GM12878 (cell line): ENCODE measurements at regions not wholly inside any gene's neighbourhood (a gene's known extent, or its start where the extent isn't known, plus 50 kb on each side); places are given as distances from the start of the nearest gene placed in this dataset.

ENCODE experiments used
- ATAC-seq: fragments of 200-7000 bp; cut with Tn5 transposase; 3 replicates; pipeline ENCODE4 v1.9.1; 2020; ENCODE audit warnings: mild to moderate bottlenecking, moderate library complexity
- BruUV-seq: library from RNA; stranded (reverse); fragments of 400-500 nt; replicated peaks from 2 replicates; lab custom pipeline; 2021; lab: Mats Ljungman, UMichigan
- CTCF ChIA-PET: fragments of 300-600 bp; sonication (Branson Sonifier 250); formaldehyde crosslinking; extraction: SDS; loops from one replicate; lab custom pipeline; 2021; ENCODE audit warnings: inconsistent platforms; lab: Yijun Ruan, JAX
- POLR2A ChIA-PET: fragments of 350-600 bp; formaldehyde crosslinking; extraction: SDS; loops from one replicate; lab custom pipeline; 2021; ENCODE audit warnings: inconsistent platforms; lab: Charles Lee
- RAD21 ChIA-PET: fragments of 300-600 bp; sonication (Branson Sonifier 250); formaldehyde crosslinking; loops from one replicate; lab custom pipeline; 2023; ENCODE audit warnings: antibody characterized with exemption; ENCODE audit not compliant: unreplicated experiment; lab: Charles Lee
- SMC1A ChIA-PET: fragments of 300-600 bp; sonication (Branson Sonifier 250); formaldehyde crosslinking; loops from one replicate; lab custom pipeline; 2023; ENCODE audit not compliant: unreplicated experiment, uncharacterized antibody; lab: Charles Lee
- DNase-seq: peaks from one replicate; pipeline ENCODE4 v3.0.0-alpha.2; 2011; ENCODE audit warnings: low read depth, low spot score
- FAIRE-seq: peaks from 3 replicates; lab custom pipeline; 2011; peaks lifted over from hg19 to GRCh38; lab: Jason Lieb, UNC
- H2AFZ ChIP-seq: 2 replicates; pipeline ENCODE4 v1.6.0; 2011; ENCODE audit warnings: low read depth, low read length, control low read depth; ENCODE audit not compliant: control insufficient read depth
- H3K27ac ChIP-seq: 2 replicates; pipeline ENCODE4 v1.5.1; 2011; ENCODE audit warnings: control low read depth; ENCODE audit not compliant: control insufficient read depth, insufficient read depth
- H3K27me3 ChIP-seq, 2 experiments: replicated peaks in 1 of 2; 2 replicates each; pipeline versions ENCODE4 v1.6.0 to v1.6.1; 2011; ENCODE audit warnings: low read length in 1 of 2; ENCODE audit not compliant: control insufficient read depth in 2 of 2, insufficient read depth in 2 of 2
- H3K36me3 ChIP-seq, 2 experiments: 2 replicates each; pipeline ENCODE4 v1.5.1; 2011; ENCODE audit warnings: low read length in 1 of 2; ENCODE audit not compliant: control insufficient read depth in 2 of 2, insufficient read depth in 2 of 2
- H3K4me1 ChIP-seq: 2 replicates; pipeline ENCODE4 v1.6.1; 2011; ENCODE audit warnings: mild to moderate bottlenecking, low read length, moderate library complexity, mixed read lengths; ENCODE audit not compliant: control insufficient read depth, insufficient read depth
- H3K4me2 ChIP-seq: 2 replicates; pipeline ENCODE4 v1.6.0; 2011; ENCODE audit warnings: control low read depth; ENCODE audit not compliant: control insufficient read depth, insufficient read depth
- H3K4me3 ChIP-seq: fragments of 200-600 bp; sonication (generic); 2 replicates; pipeline ENCODE4 v1.5.1; 2016
- H3K79me2 ChIP-seq: 2 replicates; pipeline ENCODE4 v1.6.0; 2011; ENCODE audit warnings: low read length; ENCODE audit not compliant: control insufficient read depth, insufficient read depth
- H3K9ac ChIP-seq: 2 replicates; pipeline ENCODE4 v1.8.0; 2011; ENCODE audit warnings: low read length, control low read depth, mixed read lengths; ENCODE audit not compliant: control insufficient read depth, insufficient read depth
- H3K9me3 ChIP-seq: replicated peaks from 3 replicates; pipeline ENCODE4 v1.5.1; 2011; ENCODE audit warnings: mild to moderate bottlenecking, low read length; ENCODE audit not compliant: control insufficient read depth, insufficient read depth
- H4K20me1 ChIP-seq: 2 replicates; pipeline ENCODE4 v1.6.0; 2011; ENCODE audit not compliant: control insufficient read depth, insufficient read depth
- ATF7 ChIP-seq: fragments of 450-650 bp; IDR thresholded peaks from 2 replicates; pipeline ENCODE4 v1.6.1; 2016; ENCODE audit warnings: low read depth, mild to moderate bottlenecking
- BHLHE40 ChIP-seq, 2 experiments: fragments of 450-650 bp in 1 of 2; IDR thresholded peaks; 2 replicates each; pipeline ENCODE4 v1.6.1; 2011 to 2017; ENCODE audit warnings: low read depth in 2 of 2, borderline replicate concordance in 1 of 2, improper control_type of control experiment in 1 of 2, low read length in 1 of 2, mild to moderate bottlenecking in 1 of 2
- CUX1 ChIP-seq: IDR thresholded peaks from 2 replicates; pipeline ENCODE4 v1.6.1; 2012; ENCODE audit warnings: improper control_type of control experiment, low read depth, low read length; ENCODE audit not compliant: insufficient replicate concordance
- E2F4 ChIP-seq: IDR thresholded peaks from 2 replicates; pipeline ENCODE4 v1.6.1; 2012; ENCODE audit warnings: low read depth, low read length, improper control_type of control experiment
- LARP7 ChIP-seq: fragments of 450-650 bp; IDR thresholded peaks from 2 replicates; pipeline ENCODE4 v1.6.1; 2017; ENCODE audit warnings: mild to moderate bottlenecking
- MYB ChIP-seq: fragments of 150-350 bp; IDR thresholded peaks from 2 replicates; pipeline ENCODE4 v1.6.1; 2014; ENCODE audit warnings: mild to moderate bottlenecking, low read depth, low read length, borderline replicate concordance
- RB1 ChIP-seq: fragments of 450-650 bp; formaldehyde crosslinking; IDR thresholded peaks from 2 replicates; pipeline ENCODE4 v1.6.1; 2017; ENCODE audit warnings: mild to moderate bottlenecking, borderline replicate concordance
- RELA ChIP-seq: fragments of 450-650 bp; IDR thresholded peaks from 2 replicates; pipeline ENCODE4 v1.8.0; 2014; ENCODE audit warnings: borderline replicate concordance; ENCODE audit not compliant: partially characterized antibody
- USF2 ChIP-seq: IDR thresholded peaks from 2 replicates; pipeline ENCODE4 v1.6.1; 2011; ENCODE audit warnings: low read depth, low read length, improper control_type of control experiment, borderline replicate concordance
- ZNF592 ChIP-seq: fragments of 450-650 bp; IDR thresholded peaks from 2 replicates; pipeline ENCODE4 v1.6.1; 2017; ENCODE audit warnings: mild to moderate bottlenecking, moderate library complexity
- WGBS: methylation state at CpG from one replicate; pipeline ENCODE4 v1.1.6; 2016; ENCODE audit warnings: low lambda C conversion rate; ENCODE audit not compliant: insufficient replicate concordance, insufficient coverage; ENCODE audit errors: missing lambda C conversion rate; 5-methylcytosine and 5-hydroxymethylcytosine counted together
- in situ Hi-C: fragments of 300-500 bp; cut with MboI; formaldehyde crosslinking; loops from 9 replicates; pipeline ENCODE4 v1.14.3; 2018; ENCODE audit warnings: mixed read lengths
- intact Hi-C: fragments of 100-400 bp; cut with micrococcal nuclease; formaldehyde crosslinking; loops from one replicate; pipeline ENCODE4 v1.14.2; 2022; ENCODE audit not compliant: unreplicated experiment

GRCh38 chr3:67832817-67833216 is 178.4 kb upstream of the SUCLG2 start (continued):
- TF ChIP-seq MYB, result no peak
- no peak for TF ChIP-seq LARP7
- TF ChIP-seq ATF7, result no peak
- TF ChIP-seq RB1, result no peak

- Histone ChIP-seq H3K27me3 (no peaks in the 10 kb centered on the region), H4K20me1 (no peaks in the 10 kb centered on the region), H3K9ac (no peak overlapping the region), H3K27ac (no peak overlapping the region), H3K79me2 (no peaks in the 10 kb centered on the region), H3K4me3 (no peak overlapping the region), H3K4me1 (no peaks in the 10 kb centered on the region), H3K4me2 (no peak overlapping the region), H2AFZ (no peak overlapping the region), H3K36me3 (no peaks in the 10 kb centered on the region), H3K9me3 (no peaks in the 10 kb centered on the region)
- ChIA-PET SMC1A (no interaction called here), CTCF (no interaction called here), RAD21 (no interaction called here), POLR2A (no interaction called here)
- FAIRE-seq (no peak), ATAC-seq (no peak), DNase-seq (no peak)
- intact Hi-C loops, result no loop called here
- no TSS peak for BruUV-seq
- in situ Hi-C loops, result no loop called here
- WGBS, result 38% methylated on average over 3 of the region's 3 CpGs
- TF ChIP-seq E2F4 (no peak), ZNF592 (no peak), BHLHE40 (IDR thresholded peaks at IDR 0.05; ENCODE audit: borderline replicate concordance in 1 of 2, low read depth in 2 of 2, low read length in 1 of 2) (no peak), CUX1 (no peak), USF2 (no peak), RELA (no peak)
Observed at GRCh38 chr3:67831262-67831661, 176.8 kb upstream of the SUCLG2 start.
